Activated CD4-positive, CD25-positive, alpha-beta regulatory T cell treated with anti-CD3 and anti-CD28 coated beads, Interleukin-2, amount 50 U/mL, for 72 hours (primary cell): ENCODE measurements at regions not wholly inside any gene's neighbourhood (a gene's known extent, or its start where the extent isn't known, plus 50 kb on each side); places are given as distances from the start of the nearest gene placed in this dataset.

ENCODE experiments used
- DNase-seq: peaks from one replicate; pipeline ENCODE4 v3.0.0; 2021

DNA sequence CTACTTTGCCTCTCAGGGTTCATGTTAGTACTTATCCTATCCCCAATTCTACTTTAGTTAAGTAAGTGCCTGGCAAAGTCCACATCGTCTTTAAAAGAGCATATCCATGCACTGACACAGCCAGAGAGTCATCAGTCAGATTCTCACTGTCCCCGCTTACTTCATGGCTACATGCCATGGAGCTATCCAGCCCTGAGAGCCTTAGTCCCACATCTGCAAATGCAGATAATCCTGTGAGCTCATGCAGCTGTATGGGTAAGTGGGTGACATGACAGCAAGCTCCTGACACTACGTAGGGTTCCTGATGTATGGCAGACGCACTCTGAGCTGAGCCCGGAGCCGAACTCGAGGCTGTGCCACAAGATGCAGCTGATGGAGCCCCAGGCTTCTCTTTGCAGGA, 661.5 kb downstream of the LIG4 start:
- no peak for DNase-seq

DNA sequence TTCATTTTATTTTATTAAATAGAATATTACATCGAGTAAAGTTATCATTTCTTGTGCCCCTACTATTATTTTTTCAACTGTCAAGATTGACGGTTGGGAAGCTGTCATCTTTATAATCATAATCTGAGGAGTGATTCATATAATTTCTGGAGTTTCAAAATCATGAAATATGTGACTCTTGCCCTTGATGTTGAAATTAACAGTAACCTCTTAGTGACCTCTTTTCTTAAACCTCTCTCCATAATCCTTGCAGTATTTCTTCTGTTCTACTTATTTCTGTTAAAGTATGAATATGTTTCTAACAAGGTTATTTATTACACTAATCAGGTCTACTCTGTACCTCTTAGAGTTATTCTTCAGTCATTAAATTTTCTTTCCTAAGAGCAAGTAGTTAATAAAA, 663.8 kb downstream of the LIG4 start:
- DNase-seq: no peak

DNA sequence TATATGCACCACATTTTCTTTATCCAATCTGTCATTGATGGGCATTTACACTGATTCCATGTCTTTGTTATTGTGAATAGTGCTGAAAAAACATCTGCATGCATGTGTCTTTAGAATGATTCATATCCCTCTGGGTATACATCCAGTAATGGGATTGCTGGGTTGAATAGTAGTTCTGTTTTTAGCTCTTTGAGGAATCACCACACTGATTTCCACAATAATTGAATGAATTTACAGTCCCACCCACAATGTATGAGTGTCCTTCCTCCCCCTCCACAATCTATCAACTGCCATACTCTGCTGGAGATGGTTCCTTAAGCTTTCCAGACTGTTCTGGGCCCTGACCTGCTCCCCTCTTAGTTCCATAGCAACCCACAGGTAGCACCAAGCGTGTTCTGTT, 667.0 kb downstream of the LIG4 start:
- no peak for DNase-seq

DNA sequence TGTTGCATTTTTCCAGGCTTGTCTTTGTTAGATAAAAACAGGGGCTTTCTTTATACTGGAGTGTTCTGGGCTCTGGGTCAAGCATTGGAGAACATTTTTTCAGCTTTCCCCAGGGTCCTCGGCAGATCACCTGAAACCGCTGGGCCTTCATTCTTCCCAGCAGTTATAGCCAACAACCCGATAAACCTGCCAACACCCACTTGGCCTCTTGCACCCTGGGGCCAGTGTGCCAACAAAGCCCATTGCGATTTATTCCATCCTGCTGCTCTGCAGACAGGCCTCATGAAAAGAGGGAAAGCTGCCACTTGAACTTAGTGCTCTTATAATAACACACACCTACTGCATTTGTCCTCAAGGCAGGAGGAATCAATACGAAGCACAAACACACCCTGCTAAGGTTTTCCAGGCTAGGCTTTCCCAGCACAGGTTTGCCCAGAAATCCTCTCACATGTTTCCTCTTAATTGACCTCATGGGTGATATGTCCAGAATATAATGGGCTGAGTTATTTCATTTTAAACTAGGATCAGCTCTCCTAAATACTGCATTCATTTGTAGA, 669.3 kb downstream of the LIG4 start:
- DNase-seq: no peak

DNA sequence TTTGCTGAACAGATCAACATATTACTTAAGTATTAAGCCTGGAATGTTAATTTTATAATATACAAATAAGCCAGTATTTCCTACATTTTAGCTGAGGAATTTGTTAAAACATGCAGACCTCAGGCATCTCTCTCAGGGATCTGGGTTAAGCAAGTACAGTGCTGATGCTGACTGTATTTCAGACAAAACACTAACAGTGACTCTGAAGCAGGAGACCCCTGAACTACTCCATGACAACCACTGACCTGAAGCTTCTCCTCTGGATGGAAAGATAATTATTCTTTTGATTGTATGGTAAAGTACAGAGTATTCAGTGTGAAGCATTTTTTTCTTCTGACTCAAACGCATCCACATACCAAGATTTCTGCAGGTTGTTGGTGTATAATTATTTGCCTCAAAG, 680.8 kb downstream of the LIG4 start:
- DNase-seq: no peak

DNA sequence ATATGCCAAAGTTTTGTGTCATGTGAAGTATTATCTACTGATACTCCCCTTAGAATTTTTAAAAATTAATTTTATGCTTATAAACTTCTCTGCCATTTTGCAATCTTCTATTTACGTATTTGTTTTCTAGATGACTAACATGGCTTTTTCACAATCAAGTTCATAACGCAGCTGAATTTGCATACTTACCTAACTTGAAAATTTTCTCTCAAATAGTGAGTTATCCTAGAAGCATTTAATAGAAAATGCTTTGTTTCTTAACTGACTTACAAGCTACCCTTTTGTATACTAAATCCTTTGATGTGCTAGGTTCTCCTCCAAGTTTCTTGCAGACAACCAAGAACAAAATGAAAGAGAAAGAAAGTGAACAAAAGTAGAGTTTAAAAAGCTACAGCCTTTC, 683.5 kb downstream of the LIG4 start:
- DNase-seq: no peak

DNA sequence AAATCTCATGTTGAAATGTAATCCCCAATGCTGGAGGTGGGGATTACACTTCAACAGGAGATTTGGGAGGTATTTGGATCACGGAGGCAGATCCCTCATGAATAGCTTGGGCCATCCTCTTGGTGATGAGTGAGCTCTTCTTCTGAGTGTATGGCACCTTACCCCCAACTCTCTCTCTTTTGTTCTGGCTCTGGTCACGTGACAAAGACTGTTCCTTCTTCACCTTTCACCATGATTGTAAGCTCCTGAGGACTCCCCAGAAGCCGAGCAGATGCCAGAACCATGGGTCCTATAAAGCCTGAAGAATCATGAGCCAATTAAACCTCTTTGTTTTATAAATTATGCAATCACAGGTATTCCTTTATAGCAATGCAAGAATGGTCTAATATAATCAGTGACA, 684.2 kb downstream of the LIG4 start:
- no peak for DNase-seq

DNA sequence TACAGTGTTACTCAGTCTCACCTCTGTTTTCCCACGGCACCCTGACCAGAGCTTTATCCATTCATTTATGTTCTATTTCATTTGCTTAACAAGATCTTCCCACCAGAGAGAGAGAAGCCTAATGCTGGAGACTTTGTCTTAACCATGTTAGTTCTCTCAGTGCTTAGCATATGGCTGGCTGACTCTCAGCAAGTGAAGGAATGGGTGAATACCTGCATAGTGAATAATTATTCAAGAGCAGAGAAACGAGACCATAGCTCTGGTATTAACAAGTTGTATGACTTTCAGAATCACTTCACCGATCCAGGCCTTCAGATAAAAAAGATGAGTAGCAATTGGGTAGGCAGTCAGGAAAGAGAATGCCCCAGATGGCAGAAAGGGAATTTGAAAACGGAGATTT, 686.3 kb downstream of the LIG4 start:
- no peak for DNase-seq

DNA sequence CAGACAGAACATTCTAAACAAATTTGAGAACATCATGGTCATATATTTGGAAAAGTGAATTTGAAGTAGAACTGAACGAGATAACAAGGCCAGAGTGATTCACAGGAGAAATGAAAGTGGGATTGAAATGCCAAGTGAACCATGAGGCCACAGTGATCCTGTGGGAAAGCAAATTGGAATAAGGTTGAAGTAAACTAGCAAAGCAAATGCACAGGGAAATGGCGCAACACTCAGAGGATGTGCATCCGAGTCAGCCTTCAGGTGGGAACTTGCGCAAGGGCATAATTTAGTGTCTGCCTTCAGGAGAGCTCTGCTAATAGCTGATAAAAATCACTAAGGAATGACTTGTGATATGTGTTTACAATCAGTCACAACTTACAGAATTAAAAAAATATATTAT, 696.6 kb downstream of the LIG4 start:
- no peak for DNase-seq

DNA sequence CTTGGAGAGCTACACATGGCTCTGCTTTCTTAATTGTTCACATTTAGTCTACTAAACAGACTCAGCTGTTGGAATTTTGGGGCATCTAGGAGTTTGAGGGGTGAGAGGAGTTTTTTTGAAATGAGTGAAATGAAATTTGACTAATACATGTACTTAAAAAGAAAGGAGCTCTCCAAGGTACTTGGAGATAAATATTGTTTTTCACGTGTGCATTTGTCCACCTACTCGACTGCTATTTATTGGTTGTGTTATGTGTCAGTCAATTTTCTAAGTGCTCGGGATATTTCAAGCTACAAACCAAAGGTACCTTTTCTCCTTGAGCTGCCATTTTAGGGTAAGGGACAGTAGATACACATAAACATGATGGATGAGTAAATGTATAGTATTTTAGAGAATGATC, 697.0 kb downstream of the LIG4 start:
- DNase-seq: no peak

DNA sequence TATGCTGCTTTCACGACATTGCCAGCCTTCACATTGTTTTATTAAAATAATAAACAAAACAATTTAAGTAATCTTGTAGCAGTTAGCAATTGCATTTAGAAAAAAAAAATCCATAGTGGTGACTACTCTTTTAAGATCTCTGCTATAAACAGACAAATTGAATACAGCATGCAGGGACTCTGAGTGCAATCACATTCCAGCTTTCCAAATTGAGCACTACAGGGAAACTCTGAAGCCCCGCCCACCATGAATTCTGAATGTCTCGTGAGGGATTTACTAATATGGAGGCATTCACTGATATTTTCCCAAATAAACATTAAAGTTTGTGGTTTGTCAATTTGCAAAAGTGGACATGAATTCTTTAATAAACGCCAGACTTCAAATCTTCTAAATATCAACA, 698.8 kb downstream of the LIG4 start:
- no peak for DNase-seq

DNA sequence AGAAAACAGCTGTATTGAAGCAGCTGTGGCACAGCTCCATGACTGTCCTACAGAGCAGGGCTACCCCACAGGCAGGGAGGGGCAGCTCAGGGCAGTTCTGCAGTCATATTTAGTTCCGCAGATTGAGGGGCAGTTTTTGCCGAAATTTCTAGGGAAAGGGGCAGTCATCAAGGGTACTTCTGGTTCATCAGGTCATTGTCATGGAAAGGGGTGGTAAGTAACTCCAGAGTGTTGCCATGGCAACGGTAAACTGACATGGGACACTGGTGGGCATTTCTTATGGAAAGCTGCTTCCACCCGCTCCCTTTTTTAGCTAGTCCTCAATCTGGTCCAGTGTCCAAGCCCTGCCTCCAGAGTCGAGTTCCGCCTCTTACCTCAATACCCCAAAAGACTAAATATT, 702.8 kb downstream of the LIG4 start:
- DNase-seq: no peak

DNA sequence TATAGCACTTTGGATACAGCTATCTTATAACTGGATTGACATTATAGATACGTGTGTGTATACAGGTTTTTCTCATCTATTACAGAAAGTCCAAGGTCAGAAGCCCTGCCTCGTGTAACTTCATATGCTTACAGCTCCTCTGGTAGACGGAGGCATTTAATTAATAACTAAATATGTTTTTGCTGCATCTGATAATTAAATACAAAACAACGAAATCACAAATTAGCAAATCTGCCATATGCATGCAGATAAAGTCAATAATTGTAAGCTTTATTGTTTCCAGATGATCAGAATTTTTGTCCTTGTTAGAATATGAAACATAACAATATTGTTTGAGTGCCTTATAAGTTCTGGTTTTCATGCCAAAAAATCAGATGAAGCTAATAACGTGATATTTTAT, 717.7 kb downstream of the LIG4 start:
- DNase-seq: no peak

DNA sequence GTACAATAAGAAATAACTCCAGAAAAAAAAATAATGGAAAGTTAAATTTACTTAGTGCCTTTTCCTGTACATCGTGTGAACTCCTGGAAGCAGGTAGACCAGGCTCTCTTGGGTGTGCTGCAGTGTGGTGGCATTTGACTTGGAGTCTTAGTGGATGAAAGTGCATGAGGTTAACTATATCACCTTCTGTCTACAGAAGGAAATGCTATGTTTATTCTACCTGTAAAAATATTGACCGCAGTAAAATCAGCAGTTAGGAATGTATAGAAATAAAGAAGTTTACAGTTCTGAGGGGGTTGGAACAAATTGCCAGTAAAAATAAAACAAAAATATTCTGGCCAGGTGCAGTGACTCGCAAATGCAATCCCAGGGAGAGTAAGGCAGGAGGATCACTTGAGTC, 722.1 kb downstream of the LIG4 start:
- DNase-seq: no peak

DNA sequence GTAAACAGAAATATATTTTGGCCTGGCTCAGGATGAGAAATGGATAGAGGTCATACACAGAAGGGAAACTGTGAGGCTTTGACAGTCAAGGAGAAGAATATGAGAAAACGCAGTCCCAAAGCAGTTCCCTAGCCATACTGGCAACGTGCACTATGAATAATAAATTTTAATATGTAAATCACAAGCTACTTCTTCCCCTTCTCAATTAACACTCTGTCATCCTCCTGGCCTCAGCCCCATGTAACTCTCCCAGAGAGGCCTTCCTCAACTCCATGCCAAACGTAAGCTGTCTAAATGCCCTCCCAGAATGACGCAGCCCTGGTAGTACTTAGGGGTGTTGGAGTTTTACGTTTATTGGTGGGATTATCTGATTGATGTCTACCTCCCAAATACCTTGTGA, 732.6 kb downstream of the LIG4 start:
- no peak for DNase-seq

DNA sequence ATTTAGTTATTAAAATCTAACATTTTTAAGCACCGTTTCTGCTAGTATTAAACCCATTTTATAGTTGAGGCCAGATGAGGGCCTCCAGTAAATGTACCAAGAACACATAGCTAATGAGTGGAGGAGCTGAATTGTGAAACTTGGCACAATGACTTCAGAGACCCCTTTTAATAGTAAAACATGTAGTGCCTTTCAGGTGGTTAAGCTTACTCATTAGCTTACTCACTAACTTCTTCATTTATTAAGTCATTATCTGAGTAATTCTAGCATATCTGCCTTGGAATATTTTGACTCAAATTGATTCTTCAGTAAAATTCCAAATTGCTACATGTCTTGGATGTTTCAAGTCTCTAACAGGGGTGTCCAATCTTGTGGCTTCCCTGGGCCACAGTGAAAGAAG, 735.2 kb downstream of the LIG4 start:
- DNase-seq: no peak

DNA sequence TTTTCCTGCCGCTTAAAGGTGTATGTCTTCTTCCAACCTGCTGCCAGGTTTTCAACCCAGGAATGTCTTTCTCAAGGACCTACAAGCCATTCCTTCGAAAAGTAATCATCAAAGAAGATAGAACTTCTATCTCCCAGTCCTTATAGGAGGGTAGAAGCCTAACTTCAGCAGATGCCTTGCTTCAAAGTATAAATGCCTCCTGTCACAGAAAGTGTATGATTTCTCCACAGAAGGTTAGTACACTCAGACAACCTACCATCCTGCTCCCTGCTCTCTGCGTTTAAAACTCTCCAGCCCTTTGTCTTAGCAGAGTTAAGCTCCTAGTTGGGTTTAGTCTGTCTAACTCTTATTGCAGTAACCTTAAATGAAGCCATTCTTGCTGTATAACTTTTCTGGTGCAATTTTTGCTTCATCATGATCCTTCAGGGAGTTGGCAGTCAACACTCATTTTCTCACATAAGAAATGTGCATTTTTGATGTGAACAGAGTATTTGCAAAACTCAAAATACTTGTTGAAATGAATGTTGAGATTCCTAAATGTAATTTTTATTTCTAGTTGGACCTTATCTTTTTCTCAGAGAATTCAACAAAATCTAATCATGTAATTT, 737.5 kb downstream of the LIG4 start:
- DNase-seq: no peak

DNA sequence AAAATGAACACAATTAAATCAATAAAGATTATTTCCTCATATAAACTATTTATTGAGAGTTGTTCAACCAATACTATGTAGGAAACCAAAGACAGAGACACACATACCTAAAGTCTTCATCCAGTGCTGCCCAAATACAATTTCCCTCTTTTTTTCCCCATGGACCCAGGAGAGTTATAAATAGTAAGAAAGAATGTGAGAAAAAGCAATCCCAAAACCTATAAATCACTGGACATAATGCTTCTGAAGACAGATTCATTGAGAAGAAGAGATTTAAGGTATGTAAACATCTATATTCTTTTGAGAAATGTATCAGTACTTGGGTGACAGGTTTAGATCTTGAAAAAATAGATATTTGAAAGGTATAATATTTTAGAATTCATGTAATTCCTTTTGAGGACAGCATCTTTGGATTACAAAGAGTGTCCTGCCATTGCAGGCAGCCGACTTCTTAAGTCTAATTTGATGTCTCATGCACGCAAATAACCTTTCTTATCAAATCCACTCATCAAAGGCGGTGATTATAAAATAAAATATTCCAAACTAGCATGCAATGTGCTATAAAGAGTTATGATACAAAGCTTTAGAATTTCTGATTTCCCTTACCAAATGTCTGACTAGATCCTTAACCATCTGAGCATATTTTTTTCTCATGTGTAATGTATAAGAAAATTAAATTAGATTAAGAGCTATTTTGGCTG, 739.4 kb downstream of the LIG4 start:
- DNase-seq: no peak

DNA sequence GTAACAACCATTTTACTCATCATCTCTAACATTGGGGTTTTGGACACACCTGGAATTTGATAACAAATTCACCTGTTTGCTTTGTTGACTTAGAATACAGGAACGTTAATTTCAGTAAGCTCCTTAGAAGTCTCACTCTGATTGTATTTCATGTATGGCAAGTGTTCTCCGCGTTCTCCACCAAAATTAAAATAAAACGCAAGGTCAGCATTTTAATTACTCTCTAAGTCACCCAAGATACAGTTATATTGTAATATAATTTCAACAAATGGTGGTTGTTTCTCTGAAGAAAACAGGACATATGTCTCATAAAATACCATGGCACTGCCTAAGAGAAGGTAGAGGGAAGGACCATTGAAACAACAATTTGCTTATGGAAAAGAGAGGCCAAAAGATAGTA, 742.1 kb downstream of the LIG4 start:
- DNase-seq: no peak

DNA sequence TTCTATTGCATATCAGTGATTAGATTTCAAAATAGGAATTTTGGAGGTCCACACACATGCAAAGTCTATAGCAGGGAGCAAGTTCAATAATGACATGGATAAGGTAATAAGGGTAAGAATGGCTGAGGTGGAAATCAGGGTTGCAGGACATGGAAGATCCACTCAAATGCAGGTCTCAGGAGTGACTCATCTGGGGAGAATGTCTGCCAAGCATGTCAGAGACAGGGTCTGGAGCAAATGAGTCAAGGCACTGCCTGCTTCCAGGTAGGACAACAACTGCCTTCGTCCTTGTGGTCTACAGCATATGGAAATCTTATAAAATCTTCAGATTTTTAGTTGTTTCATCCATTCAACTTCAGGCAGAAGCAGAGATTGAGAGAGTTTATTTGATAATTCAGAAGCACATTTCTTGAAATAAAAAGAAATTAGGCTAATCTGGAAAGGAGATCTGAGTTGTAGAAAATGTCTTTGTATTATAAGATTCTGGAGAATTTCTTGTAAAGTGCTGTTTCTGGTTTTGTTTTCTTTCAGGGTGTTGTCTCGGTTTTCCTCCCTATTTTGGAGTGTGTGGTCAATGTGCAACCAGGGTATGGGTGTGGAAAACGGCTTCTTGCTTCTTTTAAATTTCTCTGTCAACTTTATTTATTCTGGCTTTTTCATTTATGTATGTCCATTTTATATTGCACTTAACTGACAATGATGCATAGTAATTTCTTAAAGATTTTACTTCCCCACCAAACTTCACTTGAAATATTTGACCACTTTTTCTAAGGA, 748.8 kb downstream of the LIG4 start:
- DNase-seq: no peak

DNA sequence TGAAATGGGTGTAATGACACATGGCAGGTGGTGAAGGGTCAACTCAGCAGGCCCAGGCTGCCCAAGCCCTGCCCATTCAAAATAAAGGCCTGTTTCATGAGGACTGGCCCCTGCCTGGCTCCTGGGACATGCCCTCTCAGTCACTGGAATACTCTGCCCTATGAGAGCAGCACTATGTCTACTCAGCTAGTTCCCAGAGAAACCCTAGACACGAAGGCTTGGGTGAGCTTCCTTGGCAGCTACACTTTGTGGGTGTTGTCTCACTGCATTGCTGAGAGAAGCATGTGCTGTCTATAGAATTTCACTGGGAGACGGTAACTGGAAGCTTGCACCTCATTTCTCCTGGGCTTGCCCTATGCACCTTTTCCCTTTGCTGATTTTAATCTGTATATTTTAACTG, 752.8 kb downstream of the LIG4 start:
- no peak for DNase-seq

DNA sequence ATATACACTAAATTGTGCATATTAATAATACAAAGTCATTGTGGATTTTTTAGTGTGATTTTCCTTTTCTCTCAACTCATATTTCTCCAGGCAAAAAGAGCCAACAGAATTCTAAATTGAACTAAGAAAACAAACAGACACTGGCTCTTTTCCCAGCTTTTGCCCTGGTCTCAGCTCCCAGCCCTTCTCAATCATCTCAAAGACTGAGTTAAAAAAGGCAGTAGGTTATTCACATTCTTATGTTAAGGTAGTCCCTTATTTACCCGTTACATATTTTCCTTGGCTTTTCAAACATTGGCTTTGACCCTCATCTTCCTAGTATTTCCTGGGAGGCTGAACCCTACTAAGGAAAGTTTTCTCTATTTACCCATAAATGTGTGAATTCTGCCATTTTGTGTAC, 753.6 kb downstream of the LIG4 start:
- no peak for DNase-seq

DNA sequence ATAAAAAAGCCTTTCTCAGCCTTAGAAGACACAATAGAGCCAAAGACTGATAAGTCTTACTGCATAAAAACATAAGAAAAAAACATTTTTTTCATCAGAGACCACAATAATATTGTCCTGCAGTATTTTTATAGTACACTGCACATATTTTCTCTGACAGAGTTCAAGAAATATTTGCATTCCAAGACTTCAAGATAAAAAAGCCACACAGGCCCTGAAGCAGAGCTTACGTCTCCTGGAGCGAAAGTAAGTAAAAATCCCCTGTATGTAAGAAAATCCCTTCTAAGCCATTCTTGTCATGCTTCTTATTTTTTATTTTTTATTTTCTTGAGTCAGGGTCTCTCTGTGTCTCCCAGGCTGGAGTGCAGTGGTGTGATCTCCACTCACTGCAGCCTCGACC, 755.9 kb downstream of the LIG4 start:
- DNase-seq: no peak

DNA sequence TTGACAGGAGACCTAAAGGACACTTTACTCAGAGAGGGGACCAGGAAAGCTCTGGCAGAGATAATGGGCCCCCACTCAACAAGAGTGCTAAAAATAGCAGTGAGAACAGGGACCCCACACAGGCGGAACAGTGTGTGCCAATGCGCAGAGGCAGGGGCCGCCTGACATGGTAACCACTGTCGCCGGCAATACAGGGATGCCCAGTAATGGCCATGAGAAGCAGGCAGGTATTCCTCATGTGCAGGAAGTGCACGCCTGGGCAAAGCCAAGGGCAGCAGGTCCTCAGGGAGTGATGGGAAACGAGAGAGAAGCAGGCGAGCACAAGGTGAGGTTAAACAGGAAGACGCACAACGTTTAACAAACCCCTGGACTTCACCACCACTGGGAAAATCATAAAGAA, 757.1 kb downstream of the LIG4 start:
- no peak for DNase-seq
